ENCODE measurements at regions not wholly inside any gene's neighbourhood (a gene's known extent, or its start where the extent isn't known, plus 50 kb on each side); places are given as distances from the start of the nearest gene placed in this dataset.

DNA sequence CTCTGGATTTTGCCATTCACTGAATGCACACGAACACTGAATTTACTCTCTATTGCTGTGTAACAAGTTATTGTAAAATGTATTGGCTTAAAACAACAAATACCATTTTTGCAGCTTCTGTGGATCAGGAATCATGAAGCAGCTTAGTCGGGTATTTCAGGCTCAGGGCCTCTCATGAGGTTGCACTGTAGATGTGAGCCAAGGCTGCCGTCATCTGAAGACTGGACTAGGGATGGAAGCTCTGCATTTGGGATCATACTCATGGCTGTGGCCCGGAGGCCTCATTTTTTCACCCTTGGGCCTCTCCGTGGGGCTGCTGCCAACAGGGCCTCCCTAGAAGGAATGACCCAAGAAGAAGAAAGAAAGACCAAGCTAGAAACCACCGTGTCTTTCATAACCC, 492.4 kb upstream of the CDH4 start:
- TF ChIP-seq CTCF (IDR thresholded peaks at IDR 0.05) (no peak), POLR2A (IDR thresholded peaks at IDR 0.05) (no peak)
